ENCODE measurements at regions not wholly inside any gene's neighbourhood (a gene's known extent, or its start where the extent isn't known, plus 50 kb on each side); places are given as distances from the start of the nearest gene placed in this dataset.
"Not testable (repeated sequence)": the region's sequence is repeated elsewhere in the genome, so short reads cannot be mapped to it uniquely, and the experiment has no call there.

GRCh38 chr7:56803336-56803735 is 328.9 kb downstream of the ZNF479 start:
- not testable (repeated sequence) for TF ChIP-seq POLR2A (IDR thresholded peaks at IDR 0.05; ENCODE audit: low read depth); CTCF (IDR thresholded peaks at IDR 0.05); POLR2AphosphoS5 (IDR thresholded peaks at IDR 0.05); EP300 (IDR thresholded peaks at IDR 0.05)

All from esophagus muscularis mucosa (tissue), 4 donors.